Loucy (cell line): ENCODE measurements at regions not wholly inside any gene's neighbourhood (a gene's known extent, or its start where the extent isn't known, plus 50 kb on each side); places are given as distances from the start of the nearest gene placed in this dataset.

ENCODE experiments used
- H2AFZ ChIP-seq: fragments of 200-600 bp; sonication (generic); 2 replicates; pipeline ENCODE4 v1.6.0; 2016; ENCODE audit warnings: antibody characterized with exemption, mild to moderate bottlenecking, low read length, moderate library complexity
- H3F3A ChIP-seq: fragments of 200-600 bp; 2 replicates; pipeline ENCODE4 v1.6.0; 2016; ENCODE audit warnings: antibody characterized with exemption, low read depth, mild to moderate bottlenecking
- H3K27me3 ChIP-seq: fragments of 200-600 bp; sonication (generic); 2 replicates; pipeline ENCODE4 v1.6.1; 2014; ENCODE audit warnings: low read length, mild to moderate bottlenecking; ENCODE audit not compliant: insufficient read depth, poor library complexity, severe bottlenecking
- H3K36me3 ChIP-seq: fragments of 200-600 bp; sonication (generic); 2 replicates; pipeline ENCODE4 v1.6.1; 2016; ENCODE audit warnings: low read length; ENCODE audit not compliant: insufficient read depth
- H3K4me1 ChIP-seq: fragments of 200-600 bp; sonication (generic); 2 replicates; pipeline ENCODE4 v1.5.1; 2014; ENCODE audit warnings: low read length, mild to moderate bottlenecking; ENCODE audit not compliant: insufficient read depth, poor library complexity, severe bottlenecking
- H3K4me2 ChIP-seq: fragments of 200-600 bp; sonication (generic); 2 replicates; pipeline ENCODE4 v1.6.0; 2014; ENCODE audit warnings: antibody characterized with exemption, low read length, low read depth, mild to moderate bottlenecking; ENCODE audit not compliant: poor library complexity, severe bottlenecking
- H3K4me3 ChIP-seq: fragments of 200-600 bp; sonication (generic); 2 replicates; pipeline ENCODE4 v1.5.1; 2014; ENCODE audit warnings: low read length, mild to moderate bottlenecking, mixed read lengths; ENCODE audit not compliant: poor library complexity, severe bottlenecking
- H3K79me2 ChIP-seq: fragments of 200-600 bp; sonication (generic); 2 replicates; pipeline ENCODE4 v1.6.1; 2014; ENCODE audit warnings: low read length; ENCODE audit not compliant: insufficient read depth
- H3K9ac ChIP-seq: fragments of 200-600 bp; sonication (generic); 2 replicates; pipeline ENCODE4 v1.6.0; 2014; ENCODE audit warnings: mild to moderate bottlenecking, low read depth, low read length, moderate library complexity; ENCODE audit not compliant: poor library complexity, severe bottlenecking
- H3K9me2 ChIP-seq: fragments of 200-600 bp; sonication (generic); replicated peaks from 2 replicates; pipeline ENCODE4 v1.6.1; 2016; ENCODE audit warnings: low read depth, low read length, mixed read lengths
- H3K9me3 ChIP-seq: fragments of 200-600 bp; sonication (generic); 2 replicates; pipeline ENCODE4 v1.6.1; 2014; ENCODE audit warnings: mild to moderate bottlenecking, antibody characterized with exemption, low read length, low read depth; ENCODE audit not compliant: insufficient read depth
- H4K20me1 ChIP-seq: fragments of 200-600 bp; sonication (generic); 2 replicates; pipeline ENCODE4 v1.6.0; 2014; ENCODE audit warnings: antibody characterized with exemption, low read length, mild to moderate bottlenecking; ENCODE audit not compliant: insufficient read depth, poor library complexity, severe bottlenecking
- CTCF ChIP-seq: fragments of 200-600 bp; sonication (generic); conservative IDR thresholded peaks from 2 replicates; pipeline ENCODE4 v1.5.1; 2014; ENCODE audit warnings: mild to moderate bottlenecking, antibody characterized with exemption, low read length
- EZH2phosphoT487 ChIP-seq: fragments of 200-600 bp; IDR thresholded peaks from 2 replicates; pipeline ENCODE4 v1.6.1; 2018; ENCODE audit warnings: antibody characterized with exemption, mild to moderate bottlenecking, moderate library complexity, borderline replicate concordance

GRCh38 chr13:90039516-90039915 lies 1308.0 kb upstream of the MIR17HG start:
- Histone ChIP-seq H3K4me2 (no peak overlapping the region), H3K4me1 (no peaks in the 10 kb centered on the region), H3K9me3 (no peaks in the 10 kb centered on the region), H3K27me3 (no peaks in the 10 kb centered on the region), H3K9me2 (no peaks in the 10 kb centered on the region; the same call in 1 of the 2 replicates), H3K79me2 (no peaks in the 10 kb centered on the region), H3K36me3 (no peaks in the 10 kb centered on the region), H2AFZ (no peak overlapping the region), H3K4me3 (no peak overlapping the region), H4K20me1 (no peaks in the 10 kb centered on the region), H3K9ac (no peak overlapping the region), H3F3A (no peaks in the 10 kb centered on the region)
- TF ChIP-seq CTCF = no peak
- no peak for TF ChIP-seq EZH2phosphoT487

GRCh38 chr13:90047600-90047999 lies 1299.9 kb upstream of the MIR17HG start:
- TF ChIP-seq CTCF (no peak), EZH2phosphoT487 (no peak)
- no peaks in the 10 kb centered on the region for H3F3A ChIP-seq
- H2AFZ ChIP-seq = no peak overlapping the region
- H4K20me1 ChIP-seq = no peaks in the 10 kb centered on the region
- no peaks in the 10 kb centered on the region for H3K27me3 ChIP-seq
- H3K4me1 ChIP-seq = no peaks in the 10 kb centered on the region
- no peaks in the 10 kb centered on the region for H3K79me2 ChIP-seq
- H3K9ac ChIP-seq = no peak overlapping the region
- no peak overlapping the region for H3K4me3 ChIP-seq
- H3K9me2 ChIP-seq = no peaks in the 10 kb centered on the region
- H3K36me3 ChIP-seq = no peaks in the 10 kb centered on the region
- peaks cover 12% of the 10 kb centered on the region; the same call in 1 of the 2 replicates for H3K9me3 ChIP-seq
- H3K4me2 ChIP-seq = no peak overlapping the region

- no peaks in the 10 kb centered on the region for H3K4me1 ChIP-seq
- H4K20me1 ChIP-seq = no peaks in the 10 kb centered on the region
- H3K4me2 ChIP-seq = no peak overlapping the region
- no peak overlapping the region for H3K9ac ChIP-seq
- no peaks in the 10 kb centered on the region for H3K27me3 ChIP-seq
- H2AFZ ChIP-seq = no peak overlapping the region
- no peaks in the 10 kb centered on the region for H3K36me3 ChIP-seq
- TF ChIP-seq EZH2phosphoT487 (no peak), CTCF (no peak)
- no peaks in the 10 kb centered on the region for H3K79me2 ChIP-seq
- H3K9me3 ChIP-seq = peaks cover 12% of the 10 kb centered on the region; the same call in 1 of the 2 replicates
- no peaks in the 10 kb centered on the region for H3F3A ChIP-seq
- H3K4me3 ChIP-seq = no peak overlapping the region
- no peaks in the 10 kb centered on the region for H3K9me2 ChIP-seq
These were observed 1297.4 kb upstream of the MIR17HG start for GRCh38 chr13:90049989-90050671.
